ENCODE measurements at regions not wholly inside any gene's neighbourhood (a gene's known extent, or its start where the extent isn't known, plus 50 kb on each side); places are given as distances from the start of the nearest gene placed in this dataset.
A peak's percentile ranks its signal among the peaks of the same experiment; 100 is the strongest.

DNA sequence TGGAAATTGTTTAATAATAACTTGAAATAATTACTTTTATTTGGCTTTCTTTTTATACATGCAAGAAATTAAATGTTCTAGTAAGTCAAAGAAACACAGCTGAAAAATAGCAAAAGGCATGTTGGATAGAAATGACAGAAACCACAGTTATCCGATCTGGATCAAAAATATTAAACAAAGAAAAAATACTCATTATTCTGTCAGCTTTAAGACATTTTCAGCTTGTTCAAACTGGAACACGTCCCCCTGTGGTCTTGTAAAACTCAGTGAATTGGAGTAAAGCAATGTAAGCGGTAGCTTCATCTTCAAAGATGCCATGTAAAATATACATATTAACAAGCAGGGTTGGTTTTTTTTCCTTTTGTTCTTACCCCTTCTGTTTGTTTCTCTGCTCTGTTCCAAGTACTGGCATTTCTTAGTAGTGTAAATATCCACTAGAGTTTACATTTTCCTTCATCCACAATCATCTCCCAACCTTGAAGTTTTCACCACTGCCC, 223.4 kb downstream of the IGSF11 start:
- no peak for DNase-seq

- DNase-seq = no peak
Observed at GRCh38 chr3:118813472-118813871, 221.2 kb downstream of the IGSF11 start.

DNA sequence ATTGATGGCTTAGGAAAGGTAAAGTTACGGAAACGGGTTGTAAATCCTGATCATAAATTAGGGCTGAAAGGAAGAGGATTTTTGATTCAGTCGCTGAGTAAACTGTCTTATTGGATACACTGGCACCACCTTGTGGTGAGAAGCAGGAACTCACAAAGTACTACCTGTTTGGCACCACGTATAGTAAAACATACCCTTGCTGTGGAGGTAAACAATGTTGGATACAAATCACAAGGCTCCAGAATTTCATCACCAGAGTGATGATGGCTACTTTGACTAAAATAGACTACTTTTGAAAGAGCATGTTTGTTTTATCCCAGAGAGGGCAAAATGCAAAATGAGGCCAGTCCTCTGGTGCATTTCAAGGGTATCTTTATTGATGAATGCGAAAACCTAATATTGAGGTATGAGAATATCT, 216.9 kb downstream of the IGSF11 start:
- DNase-seq = peak; percentile 77

DNA sequence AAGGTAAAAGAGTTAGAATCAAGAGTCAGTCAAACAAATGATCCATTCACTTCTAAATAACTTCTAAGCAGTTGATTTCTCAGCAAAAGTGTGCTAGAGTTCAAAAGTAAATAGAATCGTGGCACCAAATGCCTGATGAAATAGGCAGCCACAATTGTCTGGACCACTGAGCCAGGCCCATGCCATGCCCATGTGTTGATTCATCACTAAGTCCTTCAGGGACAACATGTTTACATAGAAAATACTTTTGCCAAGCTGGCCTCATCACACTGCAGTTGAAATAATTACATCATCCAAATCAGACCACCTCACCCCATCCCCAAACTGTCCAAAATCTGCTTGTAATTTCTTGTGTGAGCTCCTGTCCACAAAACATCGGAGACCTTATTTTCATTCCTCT, 216.3 kb downstream of the IGSF11 start:
- no peak for DNase-seq

DNA sequence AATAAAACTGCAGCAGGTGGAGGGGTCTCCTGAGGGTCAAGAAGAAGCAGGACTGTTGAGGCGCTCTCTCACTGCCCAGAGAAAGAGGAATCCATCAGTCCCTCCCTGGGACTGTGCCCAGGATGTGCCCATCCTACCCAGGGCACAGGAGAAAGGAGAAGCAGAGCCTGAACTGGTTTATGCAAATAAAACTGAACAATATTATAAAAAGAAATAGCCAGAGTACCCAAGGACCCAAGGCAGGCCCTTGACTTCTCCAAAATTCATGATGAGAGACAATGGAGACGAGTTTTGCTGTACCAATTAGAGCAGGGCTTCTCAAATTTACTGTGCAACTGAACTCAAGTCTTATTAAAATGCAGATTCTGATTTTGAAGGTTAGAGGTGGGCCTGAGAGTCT, 211.0 kb downstream of the IGSF11 start:
- DNase-seq = no peak

- no peak for DNase-seq
Observed at GRCh38 chr3:118827446-118827845, 207.2 kb downstream of the IGSF11 start.

GRCh38 chr3:118828351-118828750, 206.3 kb downstream of the IGSF11 start:
- no peak for DNase-seq

DNA sequence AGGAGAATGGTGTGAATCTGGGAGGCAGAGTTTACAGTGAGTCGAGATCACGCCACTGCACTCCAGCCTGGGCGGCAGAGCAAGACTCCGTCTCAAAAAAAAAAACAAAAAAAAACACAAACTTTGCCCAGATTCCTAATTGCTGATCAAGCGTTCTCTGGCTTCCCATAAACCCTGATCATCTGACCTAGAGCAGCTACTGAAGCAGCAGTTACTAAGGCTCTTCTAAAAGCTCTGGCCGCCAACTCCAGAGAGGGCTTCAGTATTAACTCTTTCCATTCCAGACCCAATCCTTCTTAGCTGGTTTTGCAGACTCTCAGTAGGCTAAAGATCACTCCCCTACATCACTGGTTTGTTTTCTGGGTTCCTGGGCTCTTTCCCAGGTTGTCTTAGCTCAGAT, 201.6 kb downstream of the IGSF11 start:
- no peak for DNase-seq

GRCh38 chr3:118838871-118839270, 195.8 kb downstream of the IGSF11 start:
- no peak for DNase-seq

DNA sequence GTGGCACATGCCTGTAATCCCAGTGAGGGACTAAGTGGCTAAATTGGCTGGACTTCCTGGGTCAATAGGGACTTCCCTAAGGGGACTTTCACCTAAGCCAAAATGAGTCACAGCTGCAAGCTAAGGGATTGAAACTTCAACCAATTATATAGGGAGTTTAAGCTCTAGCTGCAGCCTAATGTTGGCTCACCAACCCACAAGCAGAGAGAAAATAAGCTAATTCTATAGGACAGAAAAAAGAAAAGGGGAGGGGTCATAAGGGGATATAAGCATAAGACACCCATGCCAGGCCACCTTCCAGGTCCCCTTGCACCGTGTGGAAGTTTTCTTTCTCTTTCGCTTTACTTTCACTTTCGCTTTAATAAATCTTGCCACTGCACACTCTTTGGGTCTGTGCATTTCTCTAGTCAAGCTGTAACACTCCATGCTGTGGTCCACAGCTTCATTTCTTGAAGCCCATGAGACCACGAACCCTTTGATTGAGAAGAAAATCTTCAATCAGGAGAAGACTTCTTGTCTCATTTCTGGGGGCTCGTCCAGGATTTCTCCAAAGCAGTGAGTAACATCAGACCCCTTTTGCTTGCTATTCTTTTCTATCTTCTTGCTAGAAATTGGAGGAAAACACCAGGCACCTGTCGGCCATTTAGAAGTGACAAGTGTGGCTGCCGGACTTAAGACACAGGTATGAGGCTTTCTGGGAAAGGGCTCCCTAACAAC, 192.3 kb downstream of the IGSF11 start:
- no peak for DNase-seq

DNA sequence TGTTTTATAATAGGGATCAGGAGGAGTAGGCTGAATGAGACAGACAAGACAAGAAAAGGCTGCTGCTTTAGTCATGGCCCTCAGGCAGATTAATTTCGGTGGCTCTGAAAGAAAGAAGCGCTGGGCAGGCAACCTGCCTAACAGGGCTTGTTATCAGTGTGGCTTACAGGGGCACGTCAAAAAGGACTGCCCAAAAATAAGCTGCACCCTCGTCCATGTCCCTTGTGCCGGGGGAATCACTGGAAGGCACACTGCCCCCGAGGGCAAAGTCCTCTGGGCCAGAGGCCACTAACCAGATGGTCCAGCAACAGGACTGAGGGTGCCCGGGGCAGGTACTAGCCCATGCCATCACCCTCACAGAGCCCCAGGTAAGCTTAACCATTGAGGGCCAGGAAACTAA, 188.5 kb downstream of the IGSF11 start:
- no peak for DNase-seq
